ENCODE measurements at regions not wholly inside any gene's neighbourhood (a gene's known extent, or its start where the extent isn't known, plus 50 kb on each side); places are given as distances from the start of the nearest gene placed in this dataset.
"Not testable (repeated sequence)": the region's sequence is repeated elsewhere in the genome, so short reads cannot be mapped to it uniquely, and the experiment has no call there.

- H3K4me3 ChIP-seq (ENCODE audit: low read depth, low read length) = no peak overlapping the region
- DNase-seq (ENCODE audit: low read depth) = no peak
- TF ChIP-seq CTCF (conservative IDR thresholded peaks at IDR 0.05; ENCODE audit: low read depth, low read length) = no peak
Measured at GRCh38 chr7:68218461-68218860, 1221.8 kb downstream of the TYW1 start.

- DNase-seq (ENCODE audit: low read depth) = no peak
- no peak for TF ChIP-seq CTCF (conservative IDR thresholded peaks at IDR 0.05; ENCODE audit: low read depth, low read length)
Measured at GRCh38 chr7:68222311-68222710, 1225.7 kb downstream of the TYW1 start.

GRCh38 chr7:68224041-68224741 is 1227.6 kb downstream of the TYW1 start:
- no peak for TF ChIP-seq CTCF (conservative IDR thresholded peaks at IDR 0.05; ENCODE audit: low read depth, low read length)
- DNase-seq (ENCODE audit: low read depth) = no peak
- H3K4me3 ChIP-seq (ENCODE audit: low read depth, low read length) = no peak overlapping the region

More at GRCh38 chr7:68222311-68222710, 1225.7 kb downstream of the TYW1 start:
- H3K4me3 ChIP-seq (ENCODE audit: low read depth, low read length) = no peak overlapping the region

- not testable (repeated sequence) for H3K4me3 ChIP-seq (ENCODE audit: low read depth, low read length); DNase-seq (ENCODE audit: low read depth)
Measured at GRCh38 chr7:68231011-68231410, 1234.4 kb downstream of the TYW1 start.

- DNase-seq (ENCODE audit: low read depth) = no peak
- TF ChIP-seq CTCF (conservative IDR thresholded peaks at IDR 0.05; ENCODE audit: low read depth, low read length) = no peak
- no peak overlapping the region for H3K4me3 ChIP-seq (ENCODE audit: low read depth, low read length)
Measured at GRCh38 chr7:68235937-68236336, 1239.3 kb downstream of the TYW1 start.

GRCh38 chr7:68238204-68238805 is 1241.7 kb downstream of the TYW1 start:
- no peak for TF ChIP-seq CTCF (conservative IDR thresholded peaks at IDR 0.05; ENCODE audit: low read depth, low read length)
- H3K4me3 ChIP-seq (ENCODE audit: low read depth, low read length) = no peak overlapping the region
- no peak for DNase-seq (ENCODE audit: low read depth)

GRCh38 chr7:68243128-68243527 is 1246.5 kb downstream of the TYW1 start:
- TF ChIP-seq CTCF (conservative IDR thresholded peaks at IDR 0.05; ENCODE audit: low read depth, low read length) = no peak
- no peak overlapping the region for H3K4me3 ChIP-seq (ENCODE audit: low read depth, low read length)
- DNase-seq (ENCODE audit: low read depth) = no peak

Measured in epithelial cell of proximal tubule (primary cell).